Liver (tissue), 8 donors: ENCODE measurements at regions not wholly inside any gene's neighbourhood (a gene's known extent, or its start where the extent isn't known, plus 50 kb on each side); places are given as distances from the start of the nearest gene placed in this dataset.

ENCODE experiments used
- DNase-seq: peaks from one replicate; pipeline ENCODE4 v3.0.0-alpha.2; 2017; ENCODE audit warnings: low spot score
- H3K27ac ChIP-seq, 2 donors: one replicate each; pipeline ENCODE4 v1.7.0; 2013; ENCODE audit warnings: inconsistent platforms in 2 of 2, low read length in 2 of 2, control low read depth in 1 of 2, low read depth in 1 of 2, mild to moderate bottlenecking in 1 of 2
- H3K27me3 ChIP-seq, 4 donors: one replicate each; pipeline versions ENCODE4 v1.6.1 to v1.7.0; 2013; ENCODE audit warnings: low read length in 3 of 4, inconsistent platforms in 1 of 4, mild to moderate bottlenecking in 1 of 4, moderate library complexity in 1 of 4; ENCODE audit not compliant: control insufficient read depth in 4 of 4, insufficient read depth in 4 of 4
- H3K36me3 ChIP-seq, 4 donors: one replicate each; pipeline versions ENCODE4 v1.6.1 to v1.7.0; 2013; ENCODE audit warnings: low read length in 3 of 4, mild to moderate bottlenecking in 3 of 4, low read depth in 1 of 4, moderate library complexity in 1 of 4; ENCODE audit not compliant: control insufficient read depth in 4 of 4, insufficient read depth in 3 of 4
- H3K4me1 ChIP-seq, 4 donors: one replicate each; pipeline versions ENCODE4 v1.6.1 to v1.7.0; 2013; ENCODE audit warnings: low read length in 3 of 4, mild to moderate bottlenecking in 3 of 4, moderate library complexity in 1 of 4; ENCODE audit not compliant: control insufficient read depth in 4 of 4, insufficient read depth in 4 of 4
- H3K4me3 ChIP-seq, 3 donors: one replicate each; pipeline versions ENCODE4 v1.6.1 to v1.7.0; 2013; ENCODE audit warnings: low read length in 3 of 3, control low read depth in 1 of 3, low read depth in 1 of 3, mild to moderate bottlenecking in 1 of 3
- H3K9ac ChIP-seq, 2 donors: one replicate each; pipeline ENCODE4 v1.7.0; 2013; ENCODE audit warnings: low read length in 2 of 2, mild to moderate bottlenecking in 2 of 2, moderate library complexity in 2 of 2, control low read depth in 1 of 2, low read depth in 1 of 2
- H3K9me3 ChIP-seq, 4 donors: one replicate each; pipeline versions ENCODE4 v1.6.1 to v1.7.0; 2013; ENCODE audit warnings: low read length in 3 of 4; ENCODE audit not compliant: control insufficient read depth in 4 of 4
- EGR1 ChIP-seq, 2 donors: IDR thresholded peaks; 2 replicates each; pipeline ENCODE4 v1.6.1; 2016 to 2018; ENCODE audit warnings: antibody characterized with exemption in 2 of 2, low read depth in 2 of 2
- FOXA1 ChIP-seq: IDR thresholded peaks from 2 replicates; pipeline ENCODE4 v1.6.1; 2016; ENCODE audit warnings: antibody characterized with exemption
- GABPA ChIP-seq, 2 donors: IDR thresholded peaks in 1 of 2; conservative IDR thresholded peaks in 1 of 2; 2 replicates each; pipeline ENCODE4 v1.6.1; 2016; ENCODE audit warnings: antibody characterized with exemption in 2 of 2, mild to moderate bottlenecking in 1 of 2, moderate library complexity in 1 of 2
- HNF4A ChIP-seq, 2 donors: conservative IDR thresholded peaks; 2 replicates each; pipeline ENCODE4 v1.6.1; 2016; ENCODE audit warnings: antibody characterized with exemption in 2 of 2, mild to moderate bottlenecking in 2 of 2
- HNF4G ChIP-seq: IDR thresholded peaks from 2 replicates; pipeline ENCODE4 v1.6.1; 2016; ENCODE audit warnings: antibody characterized with exemption
- JUND ChIP-seq, 2 donors: IDR thresholded peaks; 2 replicates each; pipeline ENCODE4 v1.6.1; 2016; ENCODE audit warnings: antibody characterized with exemption in 2 of 2
- NR2F2 ChIP-seq: IDR thresholded peaks from 2 replicates; pipeline ENCODE4 v1.6.1; 2016; ENCODE audit warnings: antibody characterized with exemption
- RAD21 ChIP-seq, 2 donors: IDR thresholded peaks; 2 replicates each; pipeline ENCODE4 v1.6.1; 2016; ENCODE audit warnings: antibody characterized with exemption in 2 of 2, mild to moderate bottlenecking in 2 of 2
- RXRA ChIP-seq, 2 donors: IDR thresholded peaks; 2 replicates each; pipeline ENCODE4 v1.6.1; 2017 to 2018; ENCODE audit warnings: antibody characterized with exemption in 2 of 2, mild to moderate bottlenecking in 1 of 2
- SP1 ChIP-seq: IDR thresholded peaks from 2 replicates; pipeline ENCODE4 v1.6.1; 2018; ENCODE audit warnings: antibody characterized with exemption, mild to moderate bottlenecking
- YY1 ChIP-seq: IDR thresholded peaks from 2 replicates; pipeline ENCODE4 v1.6.1; 2016; ENCODE audit warnings: antibody characterized with exemption, mild to moderate bottlenecking
- WGBS: extraction: QIAGEN DNeasy Blood & Tissue Kit; methylation state at CpG from one replicate; pipeline ENCODE4 v1.1.7; 2013; 5-methylcytosine and 5-hydroxymethylcytosine counted together
- TF ChIP-seq, protein P1 (sequence below): IDR thresholded peaks from 2 replicates; pipeline ENCODE4 v1.6.1; 2016; ENCODE audit warnings: antibody characterized with exemption
- TF ChIP-seq, protein P2 (sequence below): fragments of 150-350 bp; IDR thresholded peaks from 2 replicates; pipeline ENCODE4 v1.5.1; 2017; ENCODE audit warnings: improper control_type of control experiment, low read depth, low read length; ENCODE audit not compliant: missing input control
- TF ChIP-seq, protein P3 (sequence below): IDR thresholded peaks from 2 replicates; pipeline ENCODE4 v1.6.1; 2016; ENCODE audit warnings: antibody characterized with exemption
- TF ChIP-seq, protein P4 (sequence below): IDR thresholded peaks from 2 replicates; pipeline ENCODE4 v1.6.1; 2016; ENCODE audit warnings: antibody characterized with exemption, mild to moderate bottlenecking
- TF ChIP-seq, protein P5 (sequence below): IDR thresholded peaks from 2 replicates; pipeline ENCODE4 v1.6.1; 2016; ENCODE audit warnings: antibody characterized with exemption
- donor health status: healthy.
- donor health status: healthy.
- donor health status: healthy.
- donor health status: healthy.
- donor health status: healthy.

DNA sequence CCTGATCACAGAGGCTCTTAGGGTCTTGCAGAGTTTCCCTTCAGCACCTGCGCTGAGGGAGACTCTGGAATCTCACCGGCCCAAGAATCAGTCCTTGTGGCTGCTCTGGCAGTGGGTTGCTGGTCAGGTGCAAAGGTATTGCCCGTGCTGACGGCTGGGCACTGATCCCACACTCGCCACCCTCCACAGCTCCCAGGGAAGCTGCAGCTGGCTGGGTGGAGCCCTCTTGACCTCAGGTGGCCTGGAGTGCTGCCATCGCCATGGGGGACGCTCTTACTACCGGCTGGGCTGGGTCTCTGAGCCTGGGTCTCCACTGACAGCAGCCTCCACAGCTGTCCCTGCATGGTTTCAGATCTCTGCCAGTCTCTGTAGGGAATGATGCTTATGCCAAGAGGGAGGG lies 52.6 kb upstream of the EPHB3 start:
- 74% methylated on average over 8 of the region's 8 CpGs for WGBS

DNA sequence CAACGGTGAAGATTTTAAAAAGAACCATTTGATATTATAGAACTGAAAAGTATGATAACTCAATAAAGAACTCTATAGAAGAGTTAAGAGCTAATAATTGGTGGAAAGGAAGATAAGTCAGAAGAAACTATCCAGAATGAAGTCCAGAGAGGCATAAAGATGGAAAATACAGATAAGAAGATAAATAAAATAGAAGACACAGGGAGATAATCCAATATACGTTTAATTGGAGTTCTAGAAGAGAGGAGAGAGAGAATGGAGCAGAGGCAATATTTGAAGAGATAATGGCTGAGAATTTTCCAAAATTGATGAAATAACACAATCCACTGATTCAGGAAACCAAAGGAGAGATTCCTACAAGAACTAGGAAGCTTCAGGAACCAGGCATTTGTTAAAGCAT lies 49.8 kb upstream of the EPHB3 start:
- DNase-seq, result no peak
- Histone ChIP-seq H3K9ac (no peak overlapping the region), H3K36me3 (no peaks in the 10 kb centered on the region), H3K4me1 (peaks cover 2 to 7% (median 5%) of the 10 kb centered on the region in 4 donors), H3K4me3 (no peak overlapping the region), H3K9me3 (no peaks in the 10 kb centered on the region), H3K27me3 (peaks cover 0 to 10% (median 3%) of the 10 kb centered on the region in 4 donors), H3K27ac (no peak overlapping the region)
- no peak for TF ChIP-seq EGR1 (IDR thresholded peaks at IDR 0.05; ENCODE audit: low read depth in 2 of 2)
- no peak for TF ChIP-seq RAD21 (IDR thresholded peaks at IDR 0.05)
- TF ChIP-seq FOXA1, result no peak
- TF ChIP-seq RXRA (IDR thresholded peaks at IDR 0.05), result no peak
- no peak for TF ChIP-seq HNF4G
- no peak for TF ChIP-seq NR2F2
- TF ChIP-seq, protein P1, sequence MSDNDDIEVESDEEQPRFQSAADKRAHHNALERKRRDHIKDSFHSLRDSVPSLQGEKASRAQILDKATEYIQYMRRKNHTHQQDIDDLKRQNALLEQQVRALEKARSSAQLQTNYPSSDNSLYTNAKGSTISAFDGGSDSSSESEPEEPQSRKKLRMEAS, result no peak
- no peak for TF ChIP-seq SP1
- TF ChIP-seq, protein P2, sequence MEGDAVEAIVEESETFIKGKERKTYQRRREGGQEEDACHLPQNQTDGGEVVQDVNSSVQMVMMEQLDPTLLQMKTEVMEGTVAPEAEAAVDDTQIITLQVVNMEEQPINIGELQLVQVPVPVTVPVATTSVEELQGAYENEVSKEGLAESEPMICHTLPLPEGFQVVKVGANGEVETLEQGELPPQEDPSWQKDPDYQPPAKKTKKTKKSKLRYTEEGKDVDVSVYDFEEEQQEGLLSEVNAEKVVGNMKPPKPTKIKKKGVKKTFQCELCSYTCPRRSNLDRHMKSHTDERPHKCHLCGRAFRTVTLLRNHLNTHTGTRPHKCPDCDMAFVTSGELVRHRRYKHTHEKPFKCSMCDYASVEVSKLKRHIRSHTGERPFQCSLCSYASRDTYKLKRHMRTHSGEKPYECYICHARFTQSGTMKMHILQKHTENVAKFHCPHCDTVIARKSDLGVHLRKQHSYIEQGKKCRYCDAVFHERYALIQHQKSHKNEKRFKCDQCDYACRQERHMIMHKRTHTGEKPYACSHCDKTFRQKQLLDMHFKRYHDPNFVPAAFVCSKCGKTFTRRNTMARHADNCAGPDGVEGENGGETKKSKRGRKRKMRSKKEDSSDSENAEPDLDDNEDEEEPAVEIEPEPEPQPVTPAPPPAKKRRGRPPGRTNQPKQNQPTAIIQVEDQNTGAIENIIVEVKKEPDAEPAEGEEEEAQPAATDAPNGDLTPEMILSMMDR, result no peak
- TF ChIP-seq, protein P3, sequence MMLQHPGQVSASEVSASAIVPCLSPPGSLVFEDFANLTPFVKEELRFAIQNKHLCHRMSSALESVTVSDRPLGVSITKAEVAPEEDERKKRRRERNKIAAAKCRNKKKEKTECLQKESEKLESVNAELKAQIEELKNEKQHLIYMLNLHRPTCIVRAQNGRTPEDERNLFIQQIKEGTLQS, result no peak
- TF ChIP-seq, protein P4, sequence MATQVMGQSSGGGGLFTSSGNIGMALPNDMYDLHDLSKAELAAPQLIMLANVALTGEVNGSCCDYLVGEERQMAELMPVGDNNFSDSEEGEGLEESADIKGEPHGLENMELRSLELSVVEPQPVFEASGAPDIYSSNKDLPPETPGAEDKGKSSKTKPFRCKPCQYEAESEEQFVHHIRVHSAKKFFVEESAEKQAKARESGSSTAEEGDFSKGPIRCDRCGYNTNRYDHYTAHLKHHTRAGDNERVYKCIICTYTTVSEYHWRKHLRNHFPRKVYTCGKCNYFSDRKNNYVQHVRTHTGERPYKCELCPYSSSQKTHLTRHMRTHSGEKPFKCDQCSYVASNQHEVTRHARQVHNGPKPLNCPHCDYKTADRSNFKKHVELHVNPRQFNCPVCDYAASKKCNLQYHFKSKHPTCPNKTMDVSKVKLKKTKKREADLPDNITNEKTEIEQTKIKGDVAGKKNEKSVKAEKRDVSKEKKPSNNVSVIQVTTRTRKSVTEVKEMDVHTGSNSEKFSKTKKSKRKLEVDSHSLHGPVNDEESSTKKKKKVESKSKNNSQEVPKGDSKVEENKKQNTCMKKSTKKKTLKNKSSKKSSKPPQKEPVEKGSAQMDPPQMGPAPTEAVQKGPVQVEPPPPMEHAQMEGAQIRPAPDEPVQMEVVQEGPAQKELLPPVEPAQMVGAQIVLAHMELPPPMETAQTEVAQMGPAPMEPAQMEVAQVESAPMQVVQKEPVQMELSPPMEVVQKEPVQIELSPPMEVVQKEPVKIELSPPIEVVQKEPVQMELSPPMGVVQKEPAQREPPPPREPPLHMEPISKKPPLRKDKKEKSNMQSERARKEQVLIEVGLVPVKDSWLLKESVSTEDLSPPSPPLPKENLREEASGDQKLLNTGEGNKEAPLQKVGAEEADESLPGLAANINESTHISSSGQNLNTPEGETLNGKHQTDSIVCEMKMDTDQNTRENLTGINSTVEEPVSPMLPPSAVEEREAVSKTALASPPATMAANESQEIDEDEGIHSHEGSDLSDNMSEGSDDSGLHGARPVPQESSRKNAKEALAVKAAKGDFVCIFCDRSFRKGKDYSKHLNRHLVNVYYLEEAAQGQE, result no peak
- TF ChIP-seq YY1, result no peak
- TF ChIP-seq, protein P5, sequence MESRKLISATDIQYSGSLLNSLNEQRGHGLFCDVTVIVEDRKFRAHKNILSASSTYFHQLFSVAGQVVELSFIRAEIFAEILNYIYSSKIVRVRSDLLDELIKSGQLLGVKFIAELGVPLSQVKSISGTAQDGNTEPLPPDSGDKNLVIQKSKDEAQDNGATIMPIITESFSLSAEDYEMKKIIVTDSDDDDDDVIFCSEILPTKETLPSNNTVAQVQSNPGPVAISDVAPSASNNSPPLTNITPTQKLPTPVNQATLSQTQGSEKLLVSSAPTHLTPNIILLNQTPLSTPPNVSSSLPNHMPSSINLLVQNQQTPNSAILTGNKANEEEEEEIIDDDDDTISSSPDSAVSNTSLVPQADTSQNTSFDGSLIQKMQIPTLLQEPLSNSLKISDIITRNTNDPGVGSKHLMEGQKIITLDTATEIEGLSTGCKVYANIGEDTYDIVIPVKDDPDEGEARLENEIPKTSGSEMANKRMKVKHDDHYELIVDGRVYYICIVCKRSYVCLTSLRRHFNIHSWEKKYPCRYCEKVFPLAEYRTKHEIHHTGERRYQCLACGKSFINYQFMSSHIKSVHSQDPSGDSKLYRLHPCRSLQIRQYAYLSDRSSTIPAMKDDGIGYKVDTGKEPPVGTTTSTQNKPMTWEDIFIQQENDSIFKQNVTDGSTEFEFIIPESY, result no peak
- no peak for TF ChIP-seq GABPA (IDR thresholded peaks at IDR 0.05 in 1 of 2, conservative IDR thresholded peaks at IDR 0.05 in 1 of 2)
- no peak for TF ChIP-seq HNF4A (conservative IDR thresholded peaks at IDR 0.05)
- 86% methylated on average over 2 of the region's 2 CpGs for WGBS

More for the DNA sequence above, 52.6 kb upstream of the EPHB3 start:
- Histone ChIP-seq H3K4me3 (no peak overlapping the region), H3K36me3 (no peaks in the 10 kb centered on the region), H3K27me3 (peaks cover 0 to 18% (median 3%) of the 10 kb centered on the region in 4 donors), H3K27ac (no peak overlapping the region), H3K9me3 (no peaks in the 10 kb centered on the region), H3K9ac (no peak overlapping the region), H3K4me1 (peaks cover 1 to 7% (median 5%) of the 10 kb centered on the region in 4 donors)
- TF ChIP-seq NR2F2 (no peak), JUND (IDR thresholded peaks at IDR 0.05) (no peak), RAD21 (IDR thresholded peaks at IDR 0.05) (no peak)
- DNase-seq, result no peak
